Erythroblast (primary cell): ENCODE measurements at regions not wholly inside any gene's neighbourhood (a gene's known extent, or its start where the extent isn't known, plus 50 kb on each side); places are given as distances from the start of the nearest gene placed in this dataset.

Experiments used
- GATA1 ChIP-seq: IDR thresholded peaks from 2 replicates; pipeline ENCODE4 v1.6.1; 2011; ENCODE audit warnings: low read depth, mild to moderate bottlenecking, control low read depth, low read length, moderate library complexity
- POLR2A ChIP-seq: IDR thresholded peaks from 2 replicates; pipeline ENCODE4 v1.6.1; 2011; ENCODE audit warnings: mild to moderate bottlenecking, low read length

DNA sequence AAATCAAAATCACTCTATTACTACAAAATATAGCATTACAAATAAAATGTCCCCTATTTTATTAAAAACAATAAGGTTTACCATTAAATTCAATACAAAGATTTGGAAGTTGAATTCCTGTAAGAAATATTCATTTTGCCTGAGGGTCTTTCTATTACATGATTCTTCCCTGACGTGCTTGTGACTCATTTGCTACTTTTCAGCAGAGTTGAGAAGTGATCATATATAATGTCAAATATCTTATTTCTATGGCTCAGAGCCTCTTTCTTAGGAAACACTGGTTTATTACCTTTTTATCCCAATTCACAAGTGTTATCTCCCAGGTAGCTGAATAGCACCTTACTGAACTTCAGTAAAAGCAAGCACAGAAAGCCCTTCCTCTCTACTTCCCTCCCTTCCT, 65.2 kb upstream of the CNTN5 start:
- TF ChIP-seq POLR2A: no peak
- TF ChIP-seq GATA1: no peak
